ENCODE measurements at regions not wholly inside any gene's neighbourhood (a gene's known extent, or its start where the extent isn't known, plus 50 kb on each side); places are given as distances from the start of the nearest gene placed in this dataset.

- intact Hi-C loops (cut with DNase I) = no loop called here
- no peak for DNase-seq (ENCODE audit: low spot score)
Measured at GRCh38 chr6:134866563-134866962, 83.3 kb downstream of the ALDH8A1 start.

GRCh38 chr6:134864558-134864957, 85.3 kb downstream of the ALDH8A1 start:
- intact Hi-C loops (cut with DNase I) = no loop called here

DNA sequence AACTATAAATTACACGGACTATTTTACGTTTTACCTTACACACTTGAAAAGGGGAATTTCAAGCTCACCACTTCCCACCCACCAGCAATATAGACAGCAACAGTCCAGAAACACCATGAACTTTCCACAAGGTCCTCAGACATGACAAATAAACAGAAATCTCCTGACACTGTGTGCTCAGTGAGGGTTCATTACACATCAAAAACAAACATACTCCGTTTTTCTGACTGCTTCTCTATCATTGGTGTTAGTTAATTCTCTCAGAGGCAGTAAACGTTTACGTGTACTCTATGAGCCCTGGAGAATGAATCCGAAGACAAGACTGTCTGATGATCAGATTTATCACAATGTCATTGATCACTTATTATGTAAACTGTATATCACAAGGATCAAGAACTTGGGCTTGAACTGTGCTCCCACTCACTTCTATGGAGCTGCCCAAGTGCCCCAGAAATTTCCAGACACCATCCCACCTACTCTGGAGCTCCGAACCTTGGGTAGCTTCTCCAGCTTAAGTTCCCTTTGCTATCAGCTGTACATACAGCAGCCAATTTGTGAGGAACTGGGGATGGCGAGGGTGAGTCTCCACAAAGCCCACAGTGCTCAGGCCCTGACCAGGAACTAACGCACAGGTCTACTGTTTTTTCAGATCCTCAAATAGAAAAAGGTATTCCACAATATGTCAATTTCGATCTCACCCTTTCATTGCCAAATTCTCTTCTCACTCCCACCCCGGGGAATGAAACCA, 86.0 kb downstream of the ALDH8A1 start:
- no peak for DNase-seq (ENCODE audit: low spot score)
- intact Hi-C loops (cut with DNase I) = no loop called here

More at GRCh38 chr6:134864558-134864957, 85.3 kb downstream of the ALDH8A1 start:
- no peak for DNase-seq (ENCODE audit: low spot score)

DNA sequence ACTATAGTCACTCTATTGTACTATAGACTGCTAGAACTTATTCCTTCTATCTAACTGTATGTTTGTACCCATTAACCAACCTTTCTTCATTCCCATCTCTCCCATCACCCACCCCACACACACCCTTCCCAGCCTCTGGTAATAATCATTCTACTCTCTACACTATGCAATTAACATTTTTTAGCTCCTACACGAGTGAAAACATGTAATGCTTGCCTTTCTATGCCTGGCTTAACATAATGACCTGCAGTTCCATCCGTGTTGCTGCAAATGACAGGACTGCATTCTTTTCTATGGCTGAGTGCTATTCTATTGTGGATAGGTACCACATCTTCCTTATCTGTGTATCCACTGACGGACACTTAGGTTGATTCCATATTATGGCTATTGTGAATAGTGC, 95.5 kb downstream of the ALDH8A1 start:
- intact Hi-C loops (cut with DNase I) = no loop called here
- no peak for DNase-seq (ENCODE audit: low spot score)

- intact Hi-C loops (cut with DNase I) = no loop called here
- no peak for DNase-seq (ENCODE audit: low spot score)
Measured at GRCh38 chr6:134853111-134854055, 96.5 kb downstream of the ALDH8A1 start.

DNA sequence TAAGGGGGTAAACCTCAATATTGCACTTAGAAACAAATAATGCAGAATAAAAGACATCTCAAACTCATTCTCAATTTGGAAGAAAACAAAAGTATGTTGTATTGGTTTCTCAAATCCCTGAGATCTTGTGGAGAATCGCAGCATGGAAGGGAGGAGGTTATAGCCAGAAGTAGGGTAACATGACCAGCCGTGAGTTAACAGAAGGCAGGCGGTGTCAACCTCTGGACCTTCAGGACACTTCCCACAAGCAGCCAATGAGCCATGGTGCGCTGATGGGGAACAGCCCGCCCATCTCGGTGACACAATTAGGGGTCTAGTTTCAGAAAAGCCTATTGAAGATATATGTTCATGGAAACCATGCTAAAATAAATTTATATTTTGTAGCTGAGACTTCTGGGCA, 98.4 kb downstream of the ALDH8A1 start:
- no peak for DNase-seq (ENCODE audit: low spot score)
- intact Hi-C loops (cut with DNase I) = no loop called here

DNA sequence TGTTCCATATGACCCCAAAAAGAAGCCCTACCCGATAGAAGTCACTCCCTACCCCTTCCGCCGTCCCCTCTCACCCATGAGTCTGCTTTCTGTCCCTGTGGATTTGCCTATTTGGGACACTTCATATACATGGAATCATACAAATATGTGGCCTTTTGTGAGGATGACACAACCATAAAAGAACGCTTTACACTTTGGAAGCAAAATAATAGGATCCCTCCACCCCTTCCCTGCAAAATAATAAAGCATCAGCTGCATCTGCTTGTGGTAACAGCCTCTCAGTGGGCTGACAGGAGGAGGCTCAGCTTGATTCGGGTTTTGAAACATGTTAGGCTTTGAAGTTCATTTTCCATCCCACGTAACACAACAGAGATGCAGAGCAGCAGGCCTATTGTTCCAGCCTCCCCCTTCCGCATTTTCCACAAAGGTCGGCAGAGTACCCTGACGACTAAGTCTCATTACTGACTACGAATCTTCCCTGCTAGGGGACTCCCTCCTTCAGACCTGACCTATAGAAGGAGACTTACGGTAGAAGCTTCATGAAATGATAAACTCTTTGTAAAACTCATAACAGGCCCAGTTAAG, 99.1 kb downstream of the ALDH8A1 start:
- intact Hi-C loops (cut with DNase I) = no loop called here
- no peak for DNase-seq (ENCODE audit: low spot score)

- no peak for DNase-seq (ENCODE audit: low spot score)
- intact Hi-C loops (cut with DNase I) = no loop called here
Measured at GRCh38 chr6:134849920-134850447, 99.9 kb downstream of the ALDH8A1 start.

DNA sequence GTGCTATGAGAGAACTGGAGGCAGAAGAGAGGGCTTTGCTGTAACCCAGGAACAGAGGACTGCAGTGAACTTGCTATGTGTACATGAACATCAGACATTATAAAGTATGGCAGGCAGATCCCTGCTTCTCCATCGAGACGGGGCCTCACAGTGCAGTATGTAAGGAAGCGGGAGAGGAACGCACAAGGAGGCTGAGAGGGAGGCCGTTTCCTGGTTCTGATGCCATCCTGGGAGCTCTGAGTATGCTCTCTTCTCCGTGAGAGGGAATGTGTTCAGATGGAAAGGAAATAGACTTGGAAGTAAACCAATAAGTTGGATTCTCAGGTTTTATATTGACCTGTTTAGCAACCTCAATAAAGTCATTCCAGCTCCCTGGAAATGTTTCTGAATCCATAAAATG, 101.8 kb downstream of the ALDH8A1 start:
- intact Hi-C loops (cut with DNase I) = no loop called here
- no peak for DNase-seq (ENCODE audit: low spot score)

DNA sequence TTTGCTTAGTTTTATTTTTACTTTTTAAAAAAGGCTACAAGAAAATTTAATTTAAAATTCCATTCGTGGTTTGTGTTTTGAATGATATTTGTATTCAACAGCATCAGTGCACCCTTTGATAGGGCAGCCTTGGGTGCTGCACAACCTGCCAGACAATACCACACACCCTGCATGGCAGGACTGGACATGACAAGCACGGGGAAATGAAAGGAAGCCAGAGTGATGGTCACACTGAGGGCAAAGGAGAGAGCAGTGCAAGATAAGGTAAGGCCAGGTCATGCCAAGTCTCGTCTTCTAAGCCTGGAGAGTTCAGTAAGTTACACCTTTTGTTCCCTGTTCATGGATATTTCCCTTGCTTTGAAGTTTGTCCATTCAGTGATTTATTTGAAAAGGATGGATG, 103.0 kb downstream of the ALDH8A1 start:
- no peak for DNase-seq (ENCODE audit: low spot score)
- intact Hi-C loops (cut with DNase I) = no loop called here

- intact Hi-C loops (cut with DNase I) = no loop called here
Measured at GRCh38 chr6:134846031-134846430, 103.9 kb downstream of the ALDH8A1 start.

GRCh38 chr6:134844120-134844519, 105.8 kb downstream of the ALDH8A1 start:
- intact Hi-C loops (cut with DNase I) = no loop called here
- DNase-seq (ENCODE audit: low spot score) = no peak

More at GRCh38 chr6:134846031-134846430, 103.9 kb downstream of the ALDH8A1 start:
- DNase-seq (ENCODE audit: low spot score) = no peak

DNA sequence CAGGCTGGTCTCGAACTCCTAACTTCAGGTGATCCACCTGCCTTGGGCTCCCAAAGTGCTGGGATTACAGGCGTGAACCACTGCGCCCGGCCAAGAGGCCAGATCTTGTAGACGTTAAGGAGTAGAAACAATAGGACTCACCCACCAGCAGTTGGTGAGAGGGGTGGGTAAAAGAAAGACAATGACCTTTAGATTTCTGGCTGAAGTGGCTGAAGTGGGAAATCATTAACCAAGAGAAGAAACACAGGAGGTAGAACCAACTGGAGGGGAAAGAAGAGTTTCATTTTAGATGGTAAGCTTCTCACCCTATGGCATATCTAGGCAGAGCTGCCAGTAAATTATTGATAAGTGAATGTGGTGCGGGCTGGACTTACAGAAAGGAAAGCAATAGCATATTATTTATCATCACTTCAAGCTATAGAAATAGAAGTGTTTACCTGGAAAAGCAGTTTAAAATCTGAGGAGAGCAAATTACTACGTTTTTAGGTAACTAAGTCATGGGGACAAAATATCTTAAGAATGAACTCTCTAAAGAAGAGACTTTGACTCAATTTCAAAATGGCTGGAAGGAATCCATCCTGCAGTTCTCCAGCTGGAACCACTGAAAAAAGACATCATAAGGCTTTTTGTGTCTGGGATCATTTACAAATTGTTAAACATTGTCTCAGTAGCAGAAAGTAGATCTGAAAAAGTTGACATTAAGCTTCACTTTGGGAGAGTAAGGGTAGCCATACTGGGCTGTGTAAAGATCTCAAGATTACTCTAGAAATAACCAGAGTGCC, 109.6 kb downstream of the ALDH8A1 start:
- DNase-seq (ENCODE audit: low spot score) = no peak
- intact Hi-C loops (cut with DNase I) = no loop called here

DNA sequence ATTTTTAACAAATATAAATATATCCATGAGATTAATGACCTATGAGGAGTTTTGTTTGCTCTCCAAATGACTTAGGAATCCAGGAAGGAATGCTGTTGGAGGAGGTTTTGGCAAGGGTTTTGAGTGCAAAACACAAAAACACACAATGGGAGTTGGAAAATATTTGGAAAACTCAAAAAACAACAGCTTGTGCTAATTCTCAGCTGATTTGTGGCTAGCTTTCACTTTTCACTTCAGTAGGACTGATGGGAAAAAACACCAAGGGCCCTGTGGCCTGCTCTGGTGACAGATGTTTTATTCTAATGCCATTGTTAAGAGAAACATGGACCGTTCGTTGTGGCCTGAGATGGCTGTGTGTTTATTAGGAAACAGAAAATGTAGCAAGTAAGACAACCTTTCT, 113.9 kb downstream of the ALDH8A1 start:
- intact Hi-C loops (cut with DNase I) = no loop called here
- DNase-seq (ENCODE audit: low spot score) = no peak

DNA sequence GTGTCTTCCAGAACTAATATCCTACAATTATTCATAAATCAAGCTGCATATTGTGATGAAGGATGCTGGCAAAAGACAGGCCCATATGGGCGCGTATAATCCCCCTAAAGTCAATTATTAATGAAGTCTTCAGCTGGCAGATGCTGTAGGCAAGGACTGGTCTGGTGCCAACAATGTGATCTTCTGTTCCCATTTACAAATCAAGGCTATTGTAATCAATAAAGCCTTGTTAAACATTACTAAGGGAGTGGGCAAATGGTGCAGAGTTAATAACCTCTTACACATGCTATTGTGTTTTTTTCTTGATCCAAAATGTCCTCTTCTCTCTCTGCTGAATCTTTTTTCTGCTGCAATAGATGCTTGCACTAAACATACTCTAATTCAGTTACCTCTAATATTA, 119.0 kb downstream of the ALDH8A1 start:
- DNase-seq (ENCODE audit: low spot score) = no peak
- intact Hi-C loops (cut with DNase I) = no loop called here

GRCh38 chr6:134830194-134830593, 119.7 kb downstream of the ALDH8A1 start:
- intact Hi-C loops (cut with DNase I) = no loop called here
- no peak for DNase-seq (ENCODE audit: low spot score)

GRCh38 chr6:134828641-134829040, 121.3 kb downstream of the ALDH8A1 start:
- intact Hi-C loops (cut with DNase I) = loop anchor here (10.0 kb wide), 1 partner anchor 484 kb away; no protein-coding TSS in a partner anchor
- DNase-seq (ENCODE audit: low spot score) = no peak

GRCh38 chr6:134826889-134827737, 122.8 kb downstream of the ALDH8A1 start:
- peak; percentile 82 for DNase-seq (ENCODE audit: low spot score)
- intact Hi-C loops (cut with DNase I) = loop anchor here (10.0 kb wide), 1 partner anchor 482 kb away; no protein-coding TSS in a partner anchor
